ENCODE measurements at regions not wholly inside any gene's neighbourhood (a gene's known extent, or its start where the extent isn't known, plus 50 kb on each side); places are given as distances from the start of the nearest gene placed in this dataset.

- TF ChIP-seq CTCF (IDR thresholded peaks at IDR 0.05; ENCODE audit: borderline replicate concordance, extremely low read depth, insufficient read depth) = no peak
- intact Hi-C loops (cut with DNase I) = no loop called here
- Histone ChIP-seq H3K36me3 (ENCODE audit: control insufficient read depth in 2 of 3, insufficient read depth in 3 of 3, low read length in 3 of 3) (no peaks in the 10 kb centered on the region), H3K4me3 (ENCODE audit: low read length in 3 of 3) (no peak overlapping the region), H3K27me3 (ENCODE audit: control insufficient read depth, insufficient read depth, low read length) (no peaks in the 10 kb centered on the region), H3K4me1 (ENCODE audit: control insufficient read depth in 2 of 3, insufficient read depth in 2 of 3, low read depth in 1 of 3, low read length in 3 of 3) (peaks cover 0 to 5% (median 0%) of the 10 kb centered on the region in 3 donors), H3K9me3 (ENCODE audit: control insufficient read depth in 2 of 3, insufficient read depth in 1 of 3, low read length in 3 of 3) (no peaks in the 10 kb centered on the region), H3K9ac (ENCODE audit: low read length in 3 of 3) (no peak overlapping the region), H3K27ac (ENCODE audit: low read depth in 2 of 2, low read length in 2 of 2) (no peak overlapping the region)
- FAIRE-seq = no peak
- DNase-seq = no peak
Measured at GRCh38 chr1:99533909-99534637, 111.8 kb upstream of the PALMD start.

GRCh38 chr1:99534638-99534930 is 111.3 kb upstream of the PALMD start:
- H3K27me3 ChIP-seq (ENCODE audit: control insufficient read depth, insufficient read depth, low read length) = no peaks in the 10 kb centered on the region
- no peak overlapping the region for H3K27ac ChIP-seq (ENCODE audit: low read depth in 2 of 2, low read length in 2 of 2)
- H3K4me1 ChIP-seq (ENCODE audit: control insufficient read depth in 2 of 3, insufficient read depth in 2 of 3, low read depth in 1 of 3, low read length in 3 of 3) = peaks cover 0 to 5% (median 0%) of the 10 kb centered on the region in 3 donors
- H3K36me3 ChIP-seq (ENCODE audit: control insufficient read depth in 2 of 3, insufficient read depth in 3 of 3, low read length in 3 of 3) = no peaks in the 10 kb centered on the region
- no peaks in the 10 kb centered on the region for H3K9me3 ChIP-seq (ENCODE audit: control insufficient read depth in 2 of 3, insufficient read depth in 1 of 3, low read length in 3 of 3)
- FAIRE-seq (no peak), DNase-seq (peak in 3 of 5 donors; percentile 36 to 87 (median 77))
- intact Hi-C loops (cut with DNase I) = no loop called here
- H3K9ac ChIP-seq (ENCODE audit: low read length in 3 of 3) = no peak overlapping the region
- H3K4me3 ChIP-seq (ENCODE audit: low read length in 3 of 3) = no peak overlapping the region
- no peak for TF ChIP-seq CTCF (IDR thresholded peaks at IDR 0.05; ENCODE audit: borderline replicate concordance, extremely low read depth, insufficient read depth)

GRCh38 chr1:99535470-99536164 is 110.3 kb upstream of the PALMD start:
- Histone ChIP-seq H3K4me1 (ENCODE audit: control insufficient read depth in 2 of 3, insufficient read depth in 2 of 3, low read depth in 1 of 3, low read length in 3 of 3) (peaks cover 0 to 5% (median 0%) of the 10 kb centered on the region in 3 donors), H3K4me3 (ENCODE audit: low read length in 3 of 3) (no peak overlapping the region), H3K27ac (ENCODE audit: low read depth in 2 of 2, low read length in 2 of 2) (no peak overlapping the region), H3K9ac (ENCODE audit: low read length in 3 of 3) (no peak overlapping the region), H3K36me3 (ENCODE audit: control insufficient read depth in 2 of 3, insufficient read depth in 3 of 3, low read length in 3 of 3) (no peaks in the 10 kb centered on the region), H3K27me3 (ENCODE audit: control insufficient read depth, insufficient read depth, low read length) (no peaks in the 10 kb centered on the region), H3K9me3 (ENCODE audit: control insufficient read depth in 2 of 3, insufficient read depth in 1 of 3, low read length in 3 of 3) (no peaks in the 10 kb centered on the region)
- no peak for TF ChIP-seq CTCF (IDR thresholded peaks at IDR 0.05; ENCODE audit: borderline replicate concordance, extremely low read depth, insufficient read depth)
- no peak for FAIRE-seq
- no peak for DNase-seq
- intact Hi-C loops (cut with DNase I) = no loop called here

All from kidney (tissue), 13 donors.